ENCODE measurements at regions not wholly inside any gene's neighbourhood (a gene's known extent, or its start where the extent isn't known, plus 50 kb on each side); places are given as distances from the start of the nearest gene placed in this dataset.

GRCh38 chr1:94628499-94628843 is 86.9 kb upstream of the F3 start:
- no peaks in the 10 kb centered on the region for H3K36me3 ChIP-seq (ENCODE audit: control insufficient read depth, insufficient read depth, low read length)
- peaks cover 7% of the 10 kb centered on the region for H3K4me1 ChIP-seq (ENCODE audit: control insufficient read depth, insufficient read depth, low read length)
- no peaks in the 10 kb centered on the region for H3K27me3 ChIP-seq (ENCODE audit: control insufficient read depth, insufficient read depth, low read length)
- no peak overlapping the region for H3K4me3 ChIP-seq (ENCODE audit: low read length)
- H3K9me3 ChIP-seq (ENCODE audit: control insufficient read depth, low read length), result no peaks in the 10 kb centered on the region
- no peak overlapping the region for H3K9ac ChIP-seq (ENCODE audit: low read length)

GRCh38 chr1:94627771-94628498 is 86.4 kb upstream of the F3 start:
- no peak overlapping the region for H3K4me3 ChIP-seq (ENCODE audit: low read length)
- H3K4me1 ChIP-seq (ENCODE audit: control insufficient read depth, insufficient read depth, low read length), result peaks cover 11% of the 10 kb centered on the region
- H3K9ac ChIP-seq (ENCODE audit: low read length), result no peak overlapping the region
- H3K9me3 ChIP-seq (ENCODE audit: control insufficient read depth, low read length), result no peaks in the 10 kb centered on the region
- no peaks in the 10 kb centered on the region for H3K27me3 ChIP-seq (ENCODE audit: control insufficient read depth, insufficient read depth, low read length)
- H3K36me3 ChIP-seq (ENCODE audit: control insufficient read depth, insufficient read depth, low read length), result no peaks in the 10 kb centered on the region

- Histone ChIP-seq H3K4me3 (ENCODE audit: low read length) (no peak overlapping the region), H3K9me3 (ENCODE audit: control insufficient read depth, low read length) (no peaks in the 10 kb centered on the region), H3K36me3 (ENCODE audit: control insufficient read depth, insufficient read depth, low read length) (no peaks in the 10 kb centered on the region), H3K27me3 (ENCODE audit: control insufficient read depth, insufficient read depth, low read length) (no peaks in the 10 kb centered on the region), H3K4me1 (ENCODE audit: control insufficient read depth, insufficient read depth, low read length) (peaks cover 33% of the 10 kb centered on the region), H3K9ac (ENCODE audit: low read length) (no peak overlapping the region)
Observed at GRCh38 chr1:94624203-94624602, 82.6 kb upstream of the F3 start.

- H3K36me3 ChIP-seq (ENCODE audit: control insufficient read depth, insufficient read depth, low read length), result no peaks in the 10 kb centered on the region
- no peak overlapping the region for H3K9ac ChIP-seq (ENCODE audit: low read length)
- H3K9me3 ChIP-seq (ENCODE audit: control insufficient read depth, low read length), result no peaks in the 10 kb centered on the region
- H3K4me3 ChIP-seq (ENCODE audit: low read length), result no peak overlapping the region
- H3K27me3 ChIP-seq (ENCODE audit: control insufficient read depth, insufficient read depth, low read length), result no peaks in the 10 kb centered on the region
- peaks cover 33% of the 10 kb centered on the region for H3K4me1 ChIP-seq (ENCODE audit: control insufficient read depth, insufficient read depth, low read length)
Observed at GRCh38 chr1:94623560-94624148, 82.1 kb upstream of the F3 start.

- Histone ChIP-seq H3K4me3 (ENCODE audit: low read length) (no peak overlapping the region), H3K4me1 (ENCODE audit: control insufficient read depth, insufficient read depth, low read length) (peaks cover 33% of the 10 kb centered on the region), H3K9ac (ENCODE audit: low read length) (no peak overlapping the region), H3K9me3 (ENCODE audit: control insufficient read depth, low read length) (no peaks in the 10 kb centered on the region), H3K36me3 (ENCODE audit: control insufficient read depth, insufficient read depth, low read length) (no peaks in the 10 kb centered on the region), H3K27me3 (ENCODE audit: control insufficient read depth, insufficient read depth, low read length) (no peaks in the 10 kb centered on the region)
Observed at GRCh38 chr1:94622757-94623156, 81.2 kb upstream of the F3 start.

GRCh38 chr1:94621802-94622201 is 80.2 kb upstream of the F3 start:
- Histone ChIP-seq H3K4me3 (ENCODE audit: low read length) (no peak overlapping the region), H3K9me3 (ENCODE audit: control insufficient read depth, low read length) (no peaks in the 10 kb centered on the region), H3K9ac (ENCODE audit: low read length) (no peak overlapping the region), H3K36me3 (ENCODE audit: control insufficient read depth, insufficient read depth, low read length) (no peaks in the 10 kb centered on the region), H3K4me1 (ENCODE audit: control insufficient read depth, insufficient read depth, low read length) (peaks cover 33% of the 10 kb centered on the region), H3K27me3 (ENCODE audit: control insufficient read depth, insufficient read depth, low read length) (no peaks in the 10 kb centered on the region)

GRCh38 chr1:94621395-94621794 is 79.8 kb upstream of the F3 start:
- Histone ChIP-seq H3K4me3 (ENCODE audit: low read length) (no peak overlapping the region), H3K9me3 (ENCODE audit: control insufficient read depth, low read length) (no peaks in the 10 kb centered on the region), H3K9ac (ENCODE audit: low read length) (no peak overlapping the region), H3K27me3 (ENCODE audit: control insufficient read depth, insufficient read depth, low read length) (no peaks in the 10 kb centered on the region), H3K36me3 (ENCODE audit: control insufficient read depth, insufficient read depth, low read length) (no peaks in the 10 kb centered on the region), H3K4me1 (ENCODE audit: control insufficient read depth, insufficient read depth, low read length) (peaks cover 33% of the 10 kb centered on the region)

- no peaks in the 10 kb centered on the region for H3K27me3 ChIP-seq (ENCODE audit: control insufficient read depth, insufficient read depth, low read length)
- H3K36me3 ChIP-seq (ENCODE audit: control insufficient read depth, insufficient read depth, low read length), result no peaks in the 10 kb centered on the region
- H3K9ac ChIP-seq (ENCODE audit: low read length), result no peak overlapping the region
- H3K4me1 ChIP-seq (ENCODE audit: control insufficient read depth, insufficient read depth, low read length), result peaks cover 33% of the 10 kb centered on the region
- no peak overlapping the region for H3K4me3 ChIP-seq (ENCODE audit: low read length)
- no peaks in the 10 kb centered on the region for H3K9me3 ChIP-seq (ENCODE audit: control insufficient read depth, low read length)
Observed at GRCh38 chr1:94620345-94621031, 78.9 kb upstream of the F3 start.

- no peak overlapping the region for H3K4me3 ChIP-seq (ENCODE audit: low read length)
- H3K4me1 ChIP-seq (ENCODE audit: control insufficient read depth, insufficient read depth, low read length), result peaks cover 39% of the 10 kb centered on the region
- no peak overlapping the region for H3K9ac ChIP-seq (ENCODE audit: low read length)
- H3K9me3 ChIP-seq (ENCODE audit: control insufficient read depth, low read length), result no peaks in the 10 kb centered on the region
- H3K27me3 ChIP-seq (ENCODE audit: control insufficient read depth, insufficient read depth, low read length), result no peaks in the 10 kb centered on the region
- no peaks in the 10 kb centered on the region for H3K36me3 ChIP-seq (ENCODE audit: control insufficient read depth, insufficient read depth, low read length)
Observed at GRCh38 chr1:94619731-94620130, 78.2 kb upstream of the F3 start.

GRCh38 chr1:94617957-94618739 is 76.6 kb upstream of the F3 start:
- Histone ChIP-seq H3K9ac (ENCODE audit: low read length) (no peak overlapping the region), H3K4me3 (ENCODE audit: low read length) (no peak overlapping the region), H3K27me3 (ENCODE audit: control insufficient read depth, insufficient read depth, low read length) (no peaks in the 10 kb centered on the region), H3K36me3 (ENCODE audit: control insufficient read depth, insufficient read depth, low read length) (no peaks in the 10 kb centered on the region), H3K9me3 (ENCODE audit: control insufficient read depth, low read length) (no peaks in the 10 kb centered on the region), H3K4me1 (ENCODE audit: control insufficient read depth, insufficient read depth, low read length) (peaks cover 39% of the 10 kb centered on the region)

GRCh38 chr1:94617134-94617805 is 75.7 kb upstream of the F3 start:
- Histone ChIP-seq H3K36me3 (ENCODE audit: control insufficient read depth, insufficient read depth, low read length) (no peaks in the 10 kb centered on the region), H3K9ac (ENCODE audit: low read length) (no peak overlapping the region), H3K27me3 (ENCODE audit: control insufficient read depth, insufficient read depth, low read length) (no peaks in the 10 kb centered on the region), H3K9me3 (ENCODE audit: control insufficient read depth, low read length) (no peaks in the 10 kb centered on the region), H3K4me1 (ENCODE audit: control insufficient read depth, insufficient read depth, low read length) (peaks cover 48% of the 10 kb centered on the region), H3K4me3 (ENCODE audit: low read length) (no peak overlapping the region)

Data from mucosa of stomach (tissue), 1 donor.